ENCODE measurements at regions not wholly inside any gene's neighbourhood (a gene's known extent, or its start where the extent isn't known, plus 50 kb on each side); places are given as distances from the start of the nearest gene placed in this dataset.
A peak's percentile ranks its signal among the peaks of the same experiment; 100 is the strongest.
"Not testable (repeated sequence)": the region's sequence is repeated elsewhere in the genome, so short reads cannot be mapped to it uniquely, and the experiment has no call there.

DNA sequence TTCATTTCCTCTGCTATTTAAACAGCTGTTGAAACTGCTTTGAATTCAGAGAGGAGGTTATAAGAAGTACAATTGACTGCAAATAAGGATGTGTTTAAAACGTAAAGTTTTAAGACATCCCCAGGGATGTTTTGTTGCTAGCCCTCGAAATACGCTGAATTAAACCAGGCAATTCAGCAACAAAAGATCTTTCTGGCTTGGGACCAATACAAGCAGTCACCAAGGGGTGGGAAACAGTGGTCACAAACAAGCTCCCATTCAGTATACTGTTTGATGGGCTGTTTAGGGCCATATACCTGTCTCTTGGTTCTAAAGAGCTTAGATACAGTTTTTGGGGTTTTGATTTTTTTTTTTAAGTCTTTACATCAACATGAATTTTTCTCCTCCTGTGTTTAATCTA lies 446.3 kb upstream of the POT1 start:
- no peak for DNase-seq (ENCODE audit: low read depth)

DNA sequence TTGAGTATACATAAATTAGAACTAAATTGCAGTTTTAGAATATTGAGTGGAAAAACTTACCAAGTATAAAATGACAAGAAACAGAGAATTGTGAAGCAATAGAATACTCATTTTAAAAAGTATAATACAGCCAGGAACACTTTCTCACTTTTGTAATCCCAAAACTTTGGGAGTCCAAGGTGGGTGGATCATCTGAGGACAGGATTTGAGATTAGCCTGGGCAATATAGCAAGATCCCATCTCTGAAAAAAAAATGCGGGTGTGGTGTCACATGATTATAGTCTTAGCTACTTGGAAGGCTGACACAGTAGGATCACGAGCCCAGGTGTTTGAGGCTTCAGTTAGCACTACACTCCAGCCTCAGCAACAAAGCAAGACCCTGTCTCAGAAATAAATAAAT lies 440.9 kb upstream of the POT1 start:
- DNase-seq (ENCODE audit: low read depth) = no peak

DNA sequence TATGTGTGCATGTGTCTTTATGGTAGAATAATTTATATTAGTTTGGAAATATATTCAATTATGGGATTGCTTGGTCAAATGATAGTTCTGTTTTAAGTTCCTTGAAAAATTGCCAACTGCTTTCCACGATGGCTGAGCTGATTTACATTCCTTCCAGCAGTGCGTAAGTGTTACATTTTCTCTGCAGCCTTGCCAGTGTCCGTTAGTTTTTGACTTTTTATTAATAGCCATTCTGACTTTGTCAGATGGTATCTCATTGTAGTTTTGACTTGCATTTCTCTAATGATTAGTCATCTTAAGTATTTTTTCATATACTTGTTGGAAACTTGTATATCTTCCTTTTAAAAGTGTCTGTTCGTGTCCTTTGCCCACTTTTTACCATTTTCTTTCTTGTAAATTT lies 434.2 kb upstream of the POT1 start:
- DNase-seq (ENCODE audit: low read depth) = no peak

DNA sequence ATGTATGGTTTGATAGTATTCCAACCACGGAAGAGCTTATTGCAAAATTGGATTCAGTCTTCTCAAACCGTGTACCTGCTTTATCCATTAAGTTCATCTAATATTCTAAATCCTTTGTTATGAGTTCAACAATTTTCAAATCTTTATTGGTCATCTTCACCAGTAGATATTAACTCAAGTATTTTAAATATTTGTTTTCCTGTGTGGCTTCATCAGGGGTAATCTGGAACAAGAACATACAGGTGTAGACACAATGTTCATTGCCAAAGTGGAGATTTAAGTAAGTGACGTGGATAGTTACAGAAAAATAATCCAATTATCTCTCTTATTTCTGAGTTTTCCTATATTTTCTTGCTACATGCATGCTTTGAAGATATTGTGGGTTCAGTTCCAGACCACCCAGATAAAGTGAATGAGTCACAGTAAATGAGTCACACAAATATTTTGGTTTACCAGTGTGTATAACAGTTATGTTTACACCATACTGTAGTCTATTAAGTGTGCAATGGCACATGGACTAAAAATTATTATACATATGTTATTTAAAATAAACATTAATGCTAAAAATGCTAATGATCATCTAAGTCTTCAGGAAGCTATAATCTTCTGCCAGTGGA lies 429.0 kb upstream of the POT1 start:
- DNase-seq (ENCODE audit: low read depth) = no peak

DNA sequence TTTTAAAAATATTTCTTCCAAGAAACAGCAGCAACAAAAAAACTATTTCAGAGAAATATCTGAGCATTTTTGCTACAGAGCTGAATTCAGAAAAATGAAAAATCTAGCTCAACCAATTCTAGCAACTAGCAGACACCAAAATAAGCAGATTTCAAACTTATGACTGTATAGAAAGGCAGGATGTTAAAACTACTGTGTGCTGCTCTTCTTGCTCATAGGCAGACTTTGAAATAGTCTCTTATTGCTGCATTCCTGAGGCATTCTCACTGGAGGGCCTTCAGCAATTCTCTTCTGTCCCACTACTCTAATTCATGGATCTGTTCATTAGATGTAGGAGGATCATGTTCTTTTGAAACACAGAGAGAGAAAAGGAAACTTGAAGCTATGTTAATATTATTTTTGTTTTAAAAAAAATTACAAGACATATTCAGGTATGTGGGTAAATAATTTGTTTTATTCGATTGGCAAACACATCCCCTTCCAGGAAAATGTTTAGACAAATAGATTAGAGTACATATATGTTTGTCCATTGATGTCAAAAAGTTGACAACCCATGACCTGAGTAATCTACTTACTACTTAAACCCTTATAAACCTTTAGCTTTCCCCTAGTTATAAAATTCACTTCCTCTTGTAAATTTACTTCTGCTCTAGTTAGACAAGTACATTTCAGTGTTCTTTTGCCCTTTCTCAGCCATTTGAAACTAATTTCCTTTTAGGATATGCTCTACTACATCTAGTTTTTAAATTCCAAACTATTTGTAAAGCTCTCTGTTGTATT lies 428.2 kb upstream of the POT1 start:
- no peak for DNase-seq (ENCODE audit: low read depth)

DNA sequence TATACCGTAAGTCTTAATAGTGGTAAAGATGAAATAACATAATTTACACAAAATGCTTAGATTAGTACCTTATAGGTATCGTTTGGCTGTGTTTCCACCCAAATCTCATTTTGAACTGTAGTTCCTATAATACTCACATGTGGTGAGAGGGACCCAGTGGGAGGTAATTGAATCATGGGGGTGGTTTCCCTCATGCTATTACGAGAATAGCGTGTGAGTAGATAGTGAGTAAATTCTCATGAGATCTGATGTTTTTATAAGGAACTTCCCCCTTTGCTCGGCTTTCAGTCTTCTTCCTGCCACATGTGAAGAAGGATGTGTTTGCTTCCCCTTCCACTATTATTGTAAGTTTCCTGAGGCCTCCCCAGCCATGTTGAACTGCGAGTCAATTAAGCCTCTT lies 426.3 kb upstream of the POT1 start:
- peak; percentile 21 for DNase-seq (ENCODE audit: low read depth)

DNA sequence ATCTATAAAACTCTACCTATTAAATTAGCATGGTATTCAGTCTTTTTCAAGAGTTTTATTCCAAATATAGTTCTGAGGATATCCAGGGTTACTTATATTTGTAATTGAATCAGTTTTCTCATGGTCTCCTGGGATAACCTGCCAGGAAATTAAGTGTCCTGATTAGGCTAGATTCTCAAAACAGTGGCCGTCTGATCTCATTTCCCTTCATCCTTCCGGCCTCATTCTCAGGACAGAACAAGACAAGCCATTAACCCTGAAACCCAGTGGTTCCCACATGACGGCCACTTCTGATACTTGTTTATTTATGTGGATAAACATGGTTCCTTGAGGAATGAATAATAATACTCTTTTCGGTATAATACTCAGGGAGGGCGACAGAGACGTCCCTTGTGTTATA lies 417.6 kb upstream of the POT1 start:
- no peak for DNase-seq (ENCODE audit: low read depth)

DNA sequence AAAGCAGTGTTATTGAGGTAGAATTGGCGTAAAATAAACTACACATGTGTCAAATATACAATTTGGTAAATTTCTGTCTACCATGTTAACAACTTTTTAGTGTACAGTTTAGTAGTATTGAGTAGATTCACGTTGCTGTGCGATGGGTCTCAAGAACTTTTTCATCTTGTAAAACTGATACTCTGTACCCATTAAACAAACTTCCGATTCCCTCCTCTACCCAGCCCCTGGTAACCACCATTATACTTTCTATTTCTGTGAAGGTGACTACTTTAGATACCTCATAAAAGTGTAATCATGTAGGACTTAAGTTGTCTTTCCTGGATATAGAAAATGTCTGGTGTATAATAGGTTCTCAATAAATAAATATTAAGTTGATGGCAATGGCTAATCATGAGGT lies 408.5 kb upstream of the POT1 start:
- no peak for DNase-seq (ENCODE audit: low read depth)

DNA sequence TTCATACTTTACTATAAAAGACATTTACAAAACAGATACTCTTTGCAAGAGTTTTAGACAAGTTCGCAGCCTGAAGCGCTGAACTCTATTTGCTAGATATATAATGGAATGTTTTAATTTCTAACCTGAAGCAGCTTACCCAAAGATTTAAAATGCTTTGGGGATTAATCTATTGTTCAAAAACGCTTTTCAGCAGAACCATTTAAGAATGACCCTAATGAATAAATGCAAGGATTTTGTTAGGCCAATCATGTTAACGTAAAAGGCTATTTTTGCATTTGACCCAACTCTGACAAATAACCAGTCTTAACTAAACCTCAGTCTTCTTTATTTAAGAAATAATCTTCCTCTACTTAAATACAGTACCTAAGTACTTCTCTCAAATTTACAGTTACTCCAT lies 406.7 kb upstream of the POT1 start:
- no peak for DNase-seq (ENCODE audit: low read depth)

DNA sequence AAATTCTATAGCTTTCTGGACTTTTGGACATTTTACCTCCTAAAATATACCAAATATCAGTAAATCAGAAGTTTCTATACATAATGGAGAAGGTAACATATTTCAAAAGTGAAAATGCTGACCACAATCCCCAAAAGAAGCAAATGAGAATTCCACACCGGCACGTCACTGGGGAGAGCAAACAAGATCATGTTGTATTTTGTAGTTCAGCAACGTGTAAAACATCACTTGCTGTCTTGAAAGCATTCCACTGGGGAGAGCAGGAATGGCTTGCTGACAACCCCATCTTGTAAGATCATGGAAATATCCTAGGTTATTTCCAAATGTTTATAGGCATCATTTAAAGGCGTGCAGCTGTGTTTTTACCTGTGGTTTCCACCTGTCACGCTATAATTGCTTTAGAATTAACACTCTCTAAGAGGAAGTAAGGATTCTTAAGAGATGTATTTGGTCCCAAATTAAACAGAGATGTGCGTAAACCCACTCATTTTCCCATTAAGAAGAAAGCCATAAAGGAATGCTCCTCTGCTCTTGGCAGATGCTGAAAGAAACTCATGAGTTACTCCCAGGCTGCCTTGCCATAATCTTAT lies 397.1 kb upstream of the POT1 start:
- no peak for DNase-seq (ENCODE audit: low read depth)

DNA sequence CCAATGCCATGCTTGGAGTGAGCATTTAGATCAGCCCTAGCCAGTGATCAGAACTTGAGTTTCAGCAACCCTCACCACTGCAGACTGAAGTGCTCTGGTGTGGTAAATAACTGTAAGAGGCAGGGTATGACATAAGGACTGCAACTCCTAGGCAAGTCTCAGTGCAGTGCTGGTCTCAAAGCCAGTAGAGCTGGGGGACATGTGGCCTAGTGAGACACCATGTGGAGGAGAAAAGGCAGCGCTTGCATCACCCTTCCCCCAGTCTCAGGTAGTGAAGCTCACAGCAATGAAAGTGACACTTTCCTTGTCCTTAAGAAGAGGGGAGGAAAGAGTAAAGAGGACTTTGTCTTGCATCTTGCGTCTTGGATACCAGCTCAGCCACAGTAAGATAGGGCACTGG lies 386.8 kb upstream of the POT1 start:
- DNase-seq (ENCODE audit: low read depth) = no peak

DNA sequence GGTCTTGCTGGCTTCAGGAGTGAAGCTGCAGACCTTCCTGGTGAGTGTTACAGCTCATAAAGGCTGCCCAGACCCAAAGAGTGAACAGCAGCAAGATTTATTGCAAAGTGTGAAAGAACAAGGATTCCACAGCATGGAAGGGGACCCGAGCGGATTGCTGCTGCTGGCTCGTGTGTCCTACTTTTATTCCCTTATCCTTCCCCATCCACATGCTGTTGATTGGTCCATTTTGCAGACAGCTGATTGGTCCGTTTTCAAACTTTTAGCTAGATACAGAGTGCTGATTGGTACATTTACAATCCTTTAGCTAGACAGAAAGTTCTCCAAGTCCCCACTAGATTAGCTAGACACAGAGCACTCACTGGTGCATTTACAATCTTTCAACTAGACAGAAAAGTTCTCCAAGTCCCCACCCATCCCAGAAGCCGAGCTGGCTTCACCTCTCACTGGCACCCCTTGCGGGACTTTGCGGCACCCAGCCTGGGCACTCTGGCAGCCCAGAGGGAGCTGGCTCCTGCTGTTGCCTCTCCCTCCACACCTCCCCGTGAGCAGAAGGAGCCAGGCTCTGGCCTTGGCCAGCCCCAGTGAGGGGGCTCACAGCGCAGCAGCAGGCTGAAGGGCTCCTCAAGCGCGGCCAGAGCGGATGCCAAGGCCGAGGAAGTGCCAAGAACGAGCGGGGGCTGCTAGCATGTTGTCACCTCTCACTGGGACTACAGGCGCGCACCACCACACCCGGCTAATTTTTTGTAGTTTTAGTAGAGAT lies 369.6 kb upstream of the POT1 start:
- DNase-seq (ENCODE audit: low read depth) = no peak

DNA sequence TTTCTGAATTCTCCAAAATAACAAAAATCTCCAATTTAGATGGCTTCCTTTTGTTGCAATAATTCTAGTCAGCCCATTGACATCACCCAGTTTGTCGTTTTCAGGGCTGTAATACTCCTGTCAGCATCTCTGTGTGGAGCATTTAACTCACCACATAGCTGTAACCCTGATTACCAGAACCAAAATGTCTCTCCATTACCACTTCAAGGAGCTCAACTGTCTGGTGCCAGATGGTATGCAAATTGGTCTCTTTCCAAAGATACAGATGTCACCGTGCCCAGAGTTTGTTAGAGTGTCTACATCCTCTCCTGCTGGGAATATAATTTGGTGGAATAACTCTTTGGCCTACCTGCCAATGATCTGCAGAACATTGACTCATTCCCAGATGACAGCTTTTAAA lies 350.3 kb upstream of the POT1 start:
- no peak for DNase-seq (ENCODE audit: low read depth)

DNA sequence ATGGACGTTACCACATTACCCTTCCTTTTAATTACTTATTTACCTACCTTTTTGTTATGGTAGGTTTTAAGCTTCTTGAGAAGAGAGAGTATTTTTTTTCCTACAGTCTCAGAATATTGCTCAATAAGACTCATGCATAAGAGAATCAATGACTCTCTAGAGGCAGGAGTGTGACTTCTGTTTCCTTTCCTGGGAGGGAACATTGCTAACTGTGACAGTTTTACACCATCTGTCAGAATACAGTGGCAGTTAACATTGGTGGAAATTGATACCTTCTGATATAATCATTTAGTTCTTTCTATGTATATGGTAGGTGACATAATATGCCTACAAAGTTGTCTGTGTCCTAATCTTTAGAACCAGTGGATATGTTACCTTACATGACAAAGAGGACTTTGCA lies 348.7 kb upstream of the POT1 start:
- no peak for DNase-seq (ENCODE audit: low read depth)

DNA sequence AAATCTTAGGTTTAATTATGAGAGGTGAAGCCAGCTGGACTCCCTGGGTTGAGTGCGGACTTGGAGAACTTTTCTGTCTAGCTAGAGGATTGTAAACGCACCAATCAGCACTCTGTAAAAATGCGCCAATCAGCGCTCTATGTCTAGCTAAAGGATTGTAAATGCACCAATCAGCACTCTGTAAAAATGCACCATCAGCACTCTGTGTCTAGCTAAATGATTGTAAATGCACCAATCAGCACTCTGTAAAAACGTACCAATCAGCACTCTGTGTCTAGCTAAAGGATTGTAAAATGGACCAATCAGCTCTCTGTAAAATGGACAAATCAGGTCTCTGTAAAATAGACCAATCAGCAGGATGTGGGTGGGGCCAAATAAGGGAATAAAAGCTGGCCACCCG lies 345.1 kb upstream of the POT1 start:
- DNase-seq (ENCODE audit: low read depth) = not testable (repeated sequence)

DNA sequence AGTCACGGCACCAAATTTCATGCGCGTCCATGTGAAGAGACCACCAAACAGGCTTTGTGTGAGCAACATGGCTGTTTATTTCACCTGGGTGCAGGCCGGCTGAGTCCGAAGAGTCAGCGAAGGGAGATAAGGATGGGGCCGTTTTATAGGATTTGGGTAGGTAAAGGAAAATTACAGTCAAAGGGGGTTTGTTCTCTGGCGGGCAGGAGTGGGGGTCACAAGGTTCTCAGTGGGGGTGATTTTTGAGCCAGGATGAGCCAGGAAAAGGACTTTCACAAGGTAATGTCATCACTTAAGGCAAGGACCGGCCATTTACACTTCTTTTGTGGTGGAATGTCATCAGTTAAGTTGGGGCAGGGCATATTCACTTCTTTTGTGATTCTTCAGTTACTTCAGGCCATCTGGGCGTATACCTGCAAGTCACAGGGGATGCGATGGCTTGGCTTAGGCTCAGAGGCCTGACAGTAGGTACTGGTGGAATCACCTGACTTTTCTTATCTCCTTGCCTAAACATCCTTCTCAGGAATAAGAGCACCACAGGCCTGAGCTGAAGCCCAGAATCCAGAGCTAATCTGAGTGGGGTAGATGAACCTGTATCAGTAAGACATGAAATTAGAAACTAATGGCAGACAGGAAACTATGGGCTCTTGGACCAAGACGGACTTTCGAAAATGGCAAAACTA lies 334.7 kb upstream of the POT1 start:
- DNase-seq (ENCODE audit: low read depth) = not testable (repeated sequence)

DNA sequence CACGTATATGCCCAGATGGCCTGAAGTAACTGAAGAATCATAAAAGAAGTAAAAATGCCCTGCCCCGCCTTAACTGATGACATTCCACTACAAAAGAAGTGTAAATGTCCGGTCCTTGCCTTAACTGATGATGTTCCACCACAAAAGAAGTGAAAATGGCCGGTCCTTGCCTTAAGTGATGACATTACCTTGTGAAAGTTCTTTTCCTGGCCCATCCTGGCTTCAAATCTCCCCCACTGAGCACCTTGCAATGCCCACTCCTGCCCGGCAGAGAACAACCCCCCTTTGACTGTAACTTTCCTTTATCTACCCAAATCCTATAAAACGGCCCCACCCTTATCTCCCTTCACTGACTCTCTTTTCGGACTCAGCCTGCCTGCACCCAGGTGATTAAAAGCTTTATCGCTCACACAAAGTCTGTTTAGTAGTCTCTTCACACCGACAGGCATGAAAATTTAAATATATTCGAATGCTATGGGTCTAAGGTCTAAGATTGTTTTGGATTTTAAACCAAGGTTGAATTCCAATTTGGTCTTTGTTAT lies 329.3 kb upstream of the POT1 start:
- DNase-seq (ENCODE audit: low read depth) = not testable (repeated sequence)

DNA sequence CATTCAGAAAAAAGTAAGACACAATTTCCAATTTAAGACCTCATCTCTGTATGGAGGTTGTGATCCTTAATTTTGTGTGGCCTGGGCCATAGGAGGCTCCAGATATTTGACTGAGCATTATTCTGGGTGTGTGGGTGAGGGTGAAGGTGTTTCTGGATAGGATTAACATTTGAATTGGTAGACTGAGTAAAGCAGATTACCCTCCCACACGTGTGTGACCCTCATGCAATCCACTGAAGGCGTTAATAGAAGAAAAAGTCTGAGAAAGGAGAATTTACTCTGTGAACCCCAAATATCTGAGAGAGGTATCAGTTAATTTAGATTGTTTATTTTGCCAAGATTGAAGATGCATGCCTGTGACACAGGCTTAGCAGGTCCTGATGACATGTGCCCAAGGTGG lies 328.0 kb upstream of the POT1 start:
- DNase-seq (ENCODE audit: low read depth) = no peak

DNA sequence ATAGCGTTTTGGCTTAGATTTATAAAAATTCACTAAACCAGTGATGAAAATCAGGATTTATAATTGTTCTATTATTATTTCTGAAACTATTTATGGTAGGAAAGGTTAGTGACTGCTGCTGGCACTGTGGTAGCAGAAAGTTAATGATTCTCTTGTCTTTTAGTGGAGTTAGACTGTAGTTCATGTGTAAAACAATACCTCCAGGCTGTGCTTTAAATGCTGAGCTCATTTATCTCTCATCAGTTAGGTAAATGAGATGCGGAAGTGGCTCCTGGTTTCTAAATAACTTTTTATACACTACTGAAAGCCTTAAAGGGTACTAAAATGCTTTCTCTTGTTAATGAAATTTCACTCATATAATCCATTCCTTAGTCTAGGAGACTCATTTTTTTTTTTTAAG lies 326.8 kb upstream of the POT1 start:
- DNase-seq (ENCODE audit: low read depth) = no peak

DNA sequence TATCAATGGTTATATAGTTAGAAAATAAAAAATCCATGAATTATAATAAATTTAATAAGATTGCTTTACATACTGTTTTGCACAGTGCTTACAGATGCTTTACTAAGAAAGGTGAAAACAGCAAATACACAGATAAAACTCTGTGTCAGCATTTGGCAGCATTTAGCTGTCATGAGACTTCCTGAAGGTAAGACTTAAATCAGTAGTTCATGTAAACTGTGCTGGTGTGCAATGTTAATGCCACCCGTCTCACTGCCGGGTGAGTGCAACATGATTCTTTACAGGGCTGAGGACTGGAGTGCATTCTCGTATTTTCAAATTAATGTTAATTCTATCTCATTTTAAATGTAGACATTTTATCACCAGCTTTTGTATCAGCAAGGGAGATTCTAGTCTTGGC lies 326.2 kb upstream of the POT1 start:
- no peak for DNase-seq (ENCODE audit: low read depth)

DNA sequence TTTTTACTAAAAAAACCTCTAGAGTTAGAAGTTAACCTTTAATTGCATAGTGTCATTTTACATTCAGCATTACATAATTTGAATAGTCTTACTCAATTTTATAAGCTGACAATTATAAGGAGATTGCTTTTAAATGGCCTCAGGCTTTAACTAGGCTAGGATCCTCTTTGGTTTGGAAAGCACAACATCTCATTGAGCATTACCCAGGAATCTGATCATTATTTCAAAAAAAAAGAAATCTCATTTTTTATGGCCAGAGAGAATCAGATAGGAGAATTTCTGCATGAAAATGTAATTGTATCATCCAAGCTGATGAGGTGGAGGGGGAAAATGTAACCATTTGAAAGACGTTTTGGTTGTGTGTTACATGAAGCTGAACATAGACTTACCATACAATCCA lies 324.9 kb upstream of the POT1 start:
- DNase-seq (ENCODE audit: low read depth) = no peak

All from CMK (cell line).